ENCODE measurements at regions not wholly inside any gene's neighbourhood (a gene's known extent, or its start where the extent isn't known, plus 50 kb on each side); places are given as distances from the start of the nearest gene placed in this dataset.

DNA sequence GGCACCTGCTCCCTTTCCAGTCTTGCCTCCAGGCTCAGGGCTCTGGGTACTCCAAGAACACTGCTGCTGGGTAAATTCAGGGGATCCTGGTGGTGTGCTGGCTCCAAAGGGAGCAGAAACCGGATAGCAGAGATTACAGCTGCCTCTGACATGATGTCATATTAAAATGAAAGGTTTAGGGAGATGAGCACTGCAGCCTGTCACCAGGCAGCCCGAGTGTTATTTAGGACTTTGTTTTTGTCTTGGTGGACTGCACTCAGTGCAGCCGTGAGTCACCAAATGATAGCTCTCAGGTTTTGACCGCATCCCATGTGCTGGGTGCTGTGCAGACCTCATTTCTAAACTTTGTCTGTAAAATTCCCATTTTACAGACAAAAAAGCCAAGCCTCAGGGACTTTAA lies 266.0 kb upstream of the CRY1 start:
- Histone ChIP-seq H3K4me3 (no peak overlapping the region), H3K4me1 (no peaks in the 10 kb centered on the region), H3K27me3 (ENCODE audit: low read depth) (no peaks in the 10 kb centered on the region), H3K9me3 (no peaks in the 10 kb centered on the region), H3K27ac (no peak overlapping the region), H3K36me3 (no peaks in the 10 kb centered on the region)
- no peak for ATAC-seq
- DNase-seq, result no peak
- intact Hi-C loops (cut with DNase I), result no loop called here
- TF ChIP-seq, protein P1, sequence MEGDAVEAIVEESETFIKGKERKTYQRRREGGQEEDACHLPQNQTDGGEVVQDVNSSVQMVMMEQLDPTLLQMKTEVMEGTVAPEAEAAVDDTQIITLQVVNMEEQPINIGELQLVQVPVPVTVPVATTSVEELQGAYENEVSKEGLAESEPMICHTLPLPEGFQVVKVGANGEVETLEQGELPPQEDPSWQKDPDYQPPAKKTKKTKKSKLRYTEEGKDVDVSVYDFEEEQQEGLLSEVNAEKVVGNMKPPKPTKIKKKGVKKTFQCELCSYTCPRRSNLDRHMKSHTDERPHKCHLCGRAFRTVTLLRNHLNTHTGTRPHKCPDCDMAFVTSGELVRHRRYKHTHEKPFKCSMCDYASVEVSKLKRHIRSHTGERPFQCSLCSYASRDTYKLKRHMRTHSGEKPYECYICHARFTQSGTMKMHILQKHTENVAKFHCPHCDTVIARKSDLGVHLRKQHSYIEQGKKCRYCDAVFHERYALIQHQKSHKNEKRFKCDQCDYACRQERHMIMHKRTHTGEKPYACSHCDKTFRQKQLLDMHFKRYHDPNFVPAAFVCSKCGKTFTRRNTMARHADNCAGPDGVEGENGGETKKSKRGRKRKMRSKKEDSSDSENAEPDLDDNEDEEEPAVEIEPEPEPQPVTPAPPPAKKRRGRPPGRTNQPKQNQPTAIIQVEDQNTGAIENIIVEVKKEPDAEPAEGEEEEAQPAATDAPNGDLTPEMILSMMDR (IDR thresholded peaks at IDR 0.05), result no peak

DNA sequence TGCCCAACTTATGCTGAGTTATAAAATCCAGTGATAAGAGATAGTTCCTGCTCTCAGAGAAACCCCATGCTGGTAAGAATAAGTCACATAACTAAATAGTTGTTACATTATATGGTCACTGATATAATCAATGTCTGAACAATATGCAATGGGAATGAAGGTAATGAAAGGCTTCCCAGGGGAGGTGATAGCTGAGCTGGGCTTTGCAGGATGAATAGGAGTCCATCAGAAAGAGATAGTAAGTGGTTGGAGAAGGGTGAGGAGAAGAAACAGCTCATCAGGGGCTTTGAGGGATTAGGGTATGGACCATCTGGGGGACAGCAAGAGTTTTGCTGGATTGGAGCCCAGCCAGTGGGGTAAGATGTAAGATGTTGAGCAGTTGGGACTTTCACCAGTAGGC lies 266.7 kb upstream of the CRY1 start:
- Histone ChIP-seq H3K27me3 (ENCODE audit: low read depth) (no peaks in the 10 kb centered on the region), H3K4me3 (no peak overlapping the region), H3K27ac (no peak overlapping the region), H3K36me3 (no peaks in the 10 kb centered on the region), H3K4me1 (no peaks in the 10 kb centered on the region), H3K9me3 (no peaks in the 10 kb centered on the region)
- DNase-seq, result no peak
- TF ChIP-seq, protein P1 (IDR thresholded peaks at IDR 0.05), result no peak
- ATAC-seq, result no peak
- intact Hi-C loops (cut with DNase I), result no loop called here

DNA sequence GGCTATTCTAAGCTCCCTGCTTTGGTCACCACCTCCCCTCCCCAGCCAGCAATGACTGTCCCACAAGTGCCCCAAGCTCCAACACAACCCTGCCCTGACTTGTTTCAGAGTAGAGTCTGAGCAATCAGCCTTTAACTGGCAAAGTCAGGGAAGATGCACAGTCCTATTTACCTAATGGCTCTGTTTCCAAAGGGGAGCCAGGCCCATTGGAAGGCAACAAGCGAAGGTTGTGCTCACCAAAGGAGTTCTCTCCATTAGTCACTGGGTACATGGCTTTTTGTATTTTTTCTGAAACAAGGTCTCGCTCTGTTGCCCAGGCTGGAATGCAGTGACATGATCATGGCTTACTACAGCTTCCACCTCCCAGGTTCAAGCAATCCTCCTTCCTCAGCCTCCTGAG lies 267.1 kb upstream of the CRY1 start:
- no peak overlapping the region for H3K4me3 ChIP-seq
- no peaks in the 10 kb centered on the region for H3K27me3 ChIP-seq (ENCODE audit: low read depth)
- H3K27ac ChIP-seq, result no peak overlapping the region
- no peaks in the 10 kb centered on the region for H3K9me3 ChIP-seq
- TF ChIP-seq, protein P1 (IDR thresholded peaks at IDR 0.05), result no peak
- no peaks in the 10 kb centered on the region for H3K4me1 ChIP-seq
- no peaks in the 10 kb centered on the region for H3K36me3 ChIP-seq
- no peak for DNase-seq
- intact Hi-C loops (cut with DNase I), result no loop called here
- ATAC-seq, result no peak

DNA sequence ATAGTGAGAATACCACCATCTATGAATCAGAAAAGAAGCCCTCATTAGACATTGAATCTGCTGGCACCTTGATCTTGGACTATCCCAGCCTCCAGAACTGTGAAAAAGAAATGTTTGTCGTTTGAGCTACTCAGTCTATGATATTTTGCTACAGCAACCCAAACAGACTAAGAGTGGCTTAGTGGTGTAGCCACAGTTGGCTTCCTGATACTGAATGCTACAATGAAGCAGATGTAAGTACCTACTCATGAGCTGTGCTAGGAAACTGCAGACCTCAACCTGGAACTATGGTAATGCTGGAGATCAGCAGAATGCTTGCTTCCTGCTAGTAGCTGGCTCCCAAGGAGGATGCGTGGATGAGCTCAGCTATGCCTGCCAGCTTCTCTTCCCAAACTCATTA lies 268.6 kb upstream of the CRY1 start:
- TF ChIP-seq, protein P1 (IDR thresholded peaks at IDR 0.05), result no peak
- Histone ChIP-seq H3K4me3 (no peak overlapping the region), H3K36me3 (no peaks in the 10 kb centered on the region), H3K27me3 (ENCODE audit: low read depth) (no peaks in the 10 kb centered on the region), H3K27ac (no peak overlapping the region), H3K4me1 (no peaks in the 10 kb centered on the region), H3K9me3 (no peaks in the 10 kb centered on the region)
- no peak for DNase-seq
- no peak for ATAC-seq
- intact Hi-C loops (cut with DNase I), result no loop called here

DNA sequence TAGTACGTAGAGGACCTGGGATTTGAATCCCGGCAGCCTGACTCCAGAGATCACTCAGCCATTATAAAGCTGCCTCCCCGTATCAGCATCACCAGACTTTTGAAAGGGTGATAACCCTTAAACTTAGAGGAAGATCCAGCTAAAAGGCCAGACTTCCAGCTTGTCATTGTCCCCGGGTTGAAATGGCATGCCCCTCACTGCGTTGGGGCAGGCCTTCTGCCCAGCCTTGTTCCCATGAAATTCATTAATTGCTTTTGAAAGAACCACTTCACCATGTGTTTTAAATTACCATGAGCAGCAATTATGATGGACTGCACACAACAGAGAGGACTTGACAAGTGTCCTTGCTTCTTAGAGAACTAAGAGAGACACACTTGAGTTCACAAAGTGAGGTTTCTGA lies 269.6 kb upstream of the CRY1 start:
- H3K27ac ChIP-seq, result no peak overlapping the region
- H3K9me3 ChIP-seq, result no peaks in the 10 kb centered on the region
- TF ChIP-seq, protein P1 (IDR thresholded peaks at IDR 0.05), result no peak
- no peaks in the 10 kb centered on the region for H3K36me3 ChIP-seq
- no peak for ATAC-seq
- H3K4me1 ChIP-seq, result no peaks in the 10 kb centered on the region
- H3K4me3 ChIP-seq, result no peak overlapping the region
- intact Hi-C loops (cut with DNase I), result no loop called here
- no peaks in the 10 kb centered on the region for H3K27me3 ChIP-seq (ENCODE audit: low read depth)
- no peak for DNase-seq
